Prostate gland (tissue), 2 donors: ENCODE measurements at regions not wholly inside any gene's neighbourhood (a gene's known extent, or its start where the extent isn't known, plus 50 kb on each side); places are given as distances from the start of the nearest gene placed in this dataset.

Experiments used
- CTCF ChIP-seq, 4 experiments: fragments of 200-600 bp in 2 of 4; fragments of 450-650 bp in 2 of 4; sonication (generic) in 2 of 4; IDR thresholded peaks; 1 replicate in 3 of 4; 2 replicates in 1 of 4; pipeline ENCODE4 v1.5.1; 2016 to 2019; ENCODE audit warnings: antibody characterized with exemption in 4 of 4, mild to moderate bottlenecking in 2 of 4, moderate library complexity in 2 of 4
- POLR2A ChIP-seq: fragments of 450-650 bp; IDR thresholded peaks from one replicate; pipeline ENCODE4 v1.6.1; 2016; ENCODE audit warnings: antibody characterized with exemption, mild to moderate bottlenecking
- POLR2AphosphoS5 ChIP-seq: sonication (generic); formaldehyde crosslinking; IDR thresholded peaks from one replicate; pipeline ENCODE4 v1.6.1; 2017; ENCODE audit warnings: antibody characterized with exemption

DNA sequence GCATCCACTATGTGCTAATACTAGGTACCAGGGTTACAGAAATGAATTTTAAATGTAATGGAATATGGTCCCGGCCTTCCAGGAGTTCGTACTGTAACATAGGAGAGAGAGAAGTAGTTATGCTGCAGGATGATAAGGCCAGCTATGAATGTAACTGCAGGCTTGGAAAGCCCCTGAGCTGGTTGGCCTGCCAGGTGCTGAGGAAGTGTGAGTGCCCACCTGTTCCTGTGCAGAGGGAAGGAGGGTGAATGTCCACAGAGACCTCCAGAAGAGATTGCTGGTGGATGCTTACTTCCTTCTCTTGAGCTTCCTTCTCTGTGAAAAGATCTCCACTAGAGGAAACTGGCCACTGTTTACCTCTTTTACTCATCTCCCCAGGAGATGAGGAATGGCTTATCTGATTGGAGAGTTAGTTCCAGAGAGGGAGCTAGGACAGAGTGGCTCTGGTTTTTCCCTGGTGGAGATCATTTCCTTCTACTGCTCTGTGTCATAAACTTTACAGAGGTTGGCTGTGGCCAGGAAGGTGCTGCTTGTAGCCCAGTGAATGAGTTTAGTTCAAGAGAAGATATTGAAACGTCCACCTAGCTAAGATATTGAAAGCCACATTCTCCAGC, 114.0 kb upstream of the LNX1 start:
- TF ChIP-seq POLR2A (no peak), CTCF (IDR thresholded peaks at IDR 0.05) (no peak), POLR2AphosphoS5 (no peak)
